ENCODE measurements at regions not wholly inside any gene's neighbourhood (a gene's known extent, or its start where the extent isn't known, plus 50 kb on each side); places are given as distances from the start of the nearest gene placed in this dataset.

DNA sequence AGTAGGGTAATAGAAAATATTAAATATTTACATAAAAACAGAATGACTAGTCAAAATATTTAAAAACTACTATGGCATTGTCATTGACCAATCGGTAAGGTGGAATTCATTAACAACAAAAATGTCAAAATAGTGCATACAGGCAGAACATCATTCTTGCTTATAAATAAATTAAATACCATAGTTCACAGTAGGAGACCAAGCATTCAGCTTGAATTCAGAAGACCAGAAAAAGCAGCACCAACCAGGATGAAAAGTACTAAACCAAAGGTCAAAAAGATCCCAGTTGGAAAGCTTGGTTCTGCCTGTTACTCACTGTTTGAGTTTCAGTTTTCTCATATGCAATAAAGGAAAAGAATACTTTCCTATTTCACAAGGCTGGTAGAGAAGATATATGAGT, 244.3 kb downstream of the OSR1 start:
- Histone ChIP-seq H3K27me3 (no peaks in the 10 kb centered on the region), H3K27ac (no peak overlapping the region), H3K9me3 (no peaks in the 10 kb centered on the region), H3K4me3 (no peak overlapping the region), H3K4me1 (no peaks in the 10 kb centered on the region), H3K36me3 (no peaks in the 10 kb centered on the region)
- DNase-seq = no peak
- TF ChIP-seq, protein P1, sequence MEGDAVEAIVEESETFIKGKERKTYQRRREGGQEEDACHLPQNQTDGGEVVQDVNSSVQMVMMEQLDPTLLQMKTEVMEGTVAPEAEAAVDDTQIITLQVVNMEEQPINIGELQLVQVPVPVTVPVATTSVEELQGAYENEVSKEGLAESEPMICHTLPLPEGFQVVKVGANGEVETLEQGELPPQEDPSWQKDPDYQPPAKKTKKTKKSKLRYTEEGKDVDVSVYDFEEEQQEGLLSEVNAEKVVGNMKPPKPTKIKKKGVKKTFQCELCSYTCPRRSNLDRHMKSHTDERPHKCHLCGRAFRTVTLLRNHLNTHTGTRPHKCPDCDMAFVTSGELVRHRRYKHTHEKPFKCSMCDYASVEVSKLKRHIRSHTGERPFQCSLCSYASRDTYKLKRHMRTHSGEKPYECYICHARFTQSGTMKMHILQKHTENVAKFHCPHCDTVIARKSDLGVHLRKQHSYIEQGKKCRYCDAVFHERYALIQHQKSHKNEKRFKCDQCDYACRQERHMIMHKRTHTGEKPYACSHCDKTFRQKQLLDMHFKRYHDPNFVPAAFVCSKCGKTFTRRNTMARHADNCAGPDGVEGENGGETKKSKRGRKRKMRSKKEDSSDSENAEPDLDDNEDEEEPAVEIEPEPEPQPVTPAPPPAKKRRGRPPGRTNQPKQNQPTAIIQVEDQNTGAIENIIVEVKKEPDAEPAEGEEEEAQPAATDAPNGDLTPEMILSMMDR (IDR thresholded peaks at IDR 0.05) = no peak
- intact Hi-C loops (cut with DNase I) = no loop called here
- no peak for ATAC-seq

DNA sequence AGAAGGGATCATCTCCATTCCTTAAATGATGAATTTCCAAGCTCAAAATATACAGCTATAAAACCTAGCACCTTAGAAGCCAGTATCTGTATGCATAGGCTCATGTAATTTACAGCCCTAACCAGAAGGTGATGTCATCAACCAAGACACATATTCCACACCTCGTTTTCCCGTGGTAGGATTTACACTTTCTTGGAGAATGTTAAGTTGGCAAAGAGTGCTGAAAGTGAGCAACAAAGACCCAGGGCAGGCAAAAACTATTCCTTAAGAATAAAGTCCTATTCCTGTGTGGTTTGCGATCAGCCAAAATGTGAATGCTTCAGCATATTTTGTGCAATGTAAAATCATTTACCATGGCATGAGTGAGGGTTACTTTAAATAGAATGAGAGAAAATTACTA, 247.1 kb downstream of the OSR1 start:
- H3K4me1 ChIP-seq = no peaks in the 10 kb centered on the region
- H3K9me3 ChIP-seq = no peaks in the 10 kb centered on the region
- H3K4me3 ChIP-seq = no peak overlapping the region
- no peak for DNase-seq
- no peaks in the 10 kb centered on the region for H3K27me3 ChIP-seq
- TF ChIP-seq, protein P1 (IDR thresholded peaks at IDR 0.05) = no peak
- ATAC-seq = no peak
- no peak overlapping the region for H3K27ac ChIP-seq
- intact Hi-C loops (cut with DNase I) = no loop called here
- no peaks in the 10 kb centered on the region for H3K36me3 ChIP-seq

DNA sequence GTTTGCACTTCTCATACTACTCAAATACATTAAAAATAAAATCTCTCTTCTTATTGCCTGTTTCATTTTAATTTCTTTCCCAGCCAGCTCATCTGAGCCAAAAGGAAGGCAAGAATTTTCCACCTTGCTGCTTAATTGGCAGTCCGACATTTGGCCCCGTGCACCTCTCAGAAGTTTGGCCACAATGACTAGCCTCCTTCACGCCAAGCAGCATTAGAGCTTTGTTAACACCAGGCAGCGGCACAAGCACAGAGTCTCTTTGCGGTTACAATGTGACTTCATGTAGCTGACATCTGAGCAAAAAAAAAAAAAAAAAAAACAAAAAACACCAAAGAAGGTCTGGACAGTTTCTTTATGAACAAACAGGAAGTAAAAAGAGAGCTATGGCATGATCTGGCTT, 248.9 kb downstream of the OSR1 start:
- no peaks in the 10 kb centered on the region for H3K9me3 ChIP-seq
- TF ChIP-seq, protein P1 (IDR thresholded peaks at IDR 0.05) = no peak
- intact Hi-C loops (cut with DNase I) = no loop called here
- no peak overlapping the region for H3K4me3 ChIP-seq
- H3K36me3 ChIP-seq = no peaks in the 10 kb centered on the region
- no peak for DNase-seq
- no peak for ATAC-seq
- H3K4me1 ChIP-seq = peaks cover 0 to 3% of the 10 kb centered on the region in 2 donors
- no peak overlapping the region for H3K27ac ChIP-seq
- H3K27me3 ChIP-seq = no peaks in the 10 kb centered on the region

DNA sequence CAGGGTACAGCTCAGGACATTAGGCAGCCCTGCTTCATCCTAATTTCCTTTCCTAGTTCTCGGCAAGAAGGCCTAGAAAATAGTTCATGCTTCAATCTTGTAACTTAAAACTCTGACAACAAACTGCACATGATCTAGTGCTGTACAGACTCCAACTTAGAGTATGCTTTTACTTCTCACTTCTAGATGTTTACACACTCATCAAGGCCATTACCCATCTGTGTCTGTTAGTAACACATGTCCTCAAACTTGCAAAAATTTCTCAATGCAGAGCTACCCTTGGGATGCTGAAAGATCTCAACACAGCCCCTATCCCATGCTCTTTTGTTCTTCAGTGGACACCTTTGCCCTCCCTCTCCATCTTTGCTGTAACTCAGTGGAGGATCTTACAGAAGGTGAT, 252.0 kb downstream of the OSR1 start:
- TF ChIP-seq, protein P1 (IDR thresholded peaks at IDR 0.05) = no peak
- H3K27me3 ChIP-seq = no peaks in the 10 kb centered on the region
- H3K4me1 ChIP-seq = peaks cover 0 to 3% of the 10 kb centered on the region in 2 donors
- H3K36me3 ChIP-seq = no peaks in the 10 kb centered on the region
- no peaks in the 10 kb centered on the region for H3K9me3 ChIP-seq
- no peak overlapping the region for H3K27ac ChIP-seq
- no peak for DNase-seq
- H3K4me3 ChIP-seq = no peak overlapping the region
- ATAC-seq = peak; percentile 8
- intact Hi-C loops (cut with DNase I) = no loop called here

DNA sequence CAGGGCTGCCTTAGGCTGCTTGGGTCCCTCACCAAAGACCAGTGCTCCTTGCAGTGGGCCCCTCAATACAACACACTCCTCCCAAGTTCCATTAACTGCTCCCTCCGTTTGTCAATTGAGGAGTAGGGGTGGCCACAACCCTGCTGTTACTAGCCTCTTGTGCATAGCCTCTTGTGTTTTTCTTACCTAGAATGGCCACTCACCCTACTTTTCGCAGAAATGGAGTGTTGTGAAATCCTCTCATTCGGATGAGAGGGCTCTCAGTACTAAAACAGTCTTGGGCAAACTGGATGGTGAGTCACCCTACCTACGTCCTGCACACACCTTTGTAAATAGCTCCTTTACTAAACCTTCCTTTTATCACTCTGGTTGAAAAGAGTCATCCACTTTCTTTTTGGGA, 253.9 kb downstream of the OSR1 start:
- ATAC-seq (peak; percentile 88), DNase-seq (peak in 2 of 4 donors; percentile 37 to 49)
- Histone ChIP-seq H3K4me1 (peaks cover 0 to 3% of the 10 kb centered on the region in 2 donors), H3K27ac (peak overlapping the region in 1 of 2 donors; percentile 57), H3K27me3 (no peaks in the 10 kb centered on the region), H3K4me3 (no peak overlapping the region), H3K36me3 (no peaks in the 10 kb centered on the region), H3K9me3 (no peaks in the 10 kb centered on the region)
- intact Hi-C loops (cut with DNase I) = no loop called here
- TF ChIP-seq, protein P1 (IDR thresholded peaks at IDR 0.05) = no peak
